ENCODE measurements at regions not wholly inside any gene's neighbourhood (a gene's known extent, or its start where the extent isn't known, plus 50 kb on each side); places are given as distances from the start of the nearest gene placed in this dataset.

DNA sequence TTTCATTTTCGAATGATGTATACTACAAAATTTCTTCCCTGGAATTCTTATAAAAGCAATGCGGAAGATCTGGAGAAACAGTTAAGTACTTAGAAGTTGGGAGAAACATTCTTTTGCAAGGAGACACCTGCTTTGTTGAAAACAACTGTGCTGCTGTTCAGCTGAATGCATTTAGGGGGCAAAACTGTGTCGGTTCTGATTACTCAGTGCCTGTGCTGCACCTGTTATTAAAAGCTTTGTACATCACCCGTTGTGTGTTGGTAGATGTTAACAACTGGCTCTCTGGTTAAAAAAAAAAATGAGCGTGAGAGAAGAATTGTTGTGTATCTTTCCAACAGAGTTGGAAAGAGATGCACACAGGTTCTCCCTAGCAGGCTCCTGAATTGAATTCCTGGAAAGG is 184.1 kb upstream of the HHIP start:
- FAIRE-seq, result no peak
- DNase-seq (ENCODE audit: insufficient read length, low spot score), result no peak

DNA sequence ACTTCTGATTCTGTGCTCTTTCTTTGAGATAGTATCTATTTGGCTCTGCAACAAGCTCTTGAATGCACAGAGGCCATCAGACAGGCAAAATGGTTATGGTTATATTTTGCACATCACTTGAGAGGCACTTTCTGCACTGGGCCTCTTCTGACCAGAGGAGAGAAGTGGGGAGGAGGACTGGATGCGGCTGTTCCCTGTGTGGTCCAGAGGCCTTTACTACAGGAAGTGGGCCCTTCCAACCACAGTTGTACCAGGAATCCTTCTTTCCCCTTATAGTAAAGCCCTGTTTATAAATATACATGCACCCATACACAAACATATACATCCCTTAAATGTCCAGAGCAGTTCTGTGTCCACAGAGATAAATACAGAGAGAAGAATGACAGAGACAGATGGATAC is 182.7 kb upstream of the HHIP start:
- FAIRE-seq, result no peak

DNA sequence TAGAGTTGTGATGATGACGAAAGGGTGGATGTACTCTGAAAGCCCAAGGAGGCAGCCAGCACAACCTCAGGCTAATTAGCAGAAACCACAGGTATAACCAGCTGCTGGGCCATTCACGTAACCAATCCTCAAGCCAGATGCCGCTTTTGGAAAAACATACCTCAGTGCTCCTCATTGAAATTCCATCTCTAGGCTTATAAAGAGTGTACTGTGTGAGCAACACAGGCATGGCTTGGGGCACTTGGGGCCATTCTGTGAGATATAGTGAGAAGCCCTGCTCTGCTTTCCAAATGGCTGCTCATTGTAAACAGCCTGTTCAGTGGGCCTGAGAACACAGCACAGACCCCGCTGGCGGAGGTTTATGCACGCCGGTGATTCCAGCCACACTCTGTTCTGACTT is 182.1 kb upstream of the HHIP start:
- FAIRE-seq, result no peak
- DNase-seq (ENCODE audit: insufficient read length, low spot score), result no peak

More for the DNA sequence above, 182.7 kb upstream of the HHIP start:
- no peak for DNase-seq (ENCODE audit: insufficient read length, low spot score)

DNA sequence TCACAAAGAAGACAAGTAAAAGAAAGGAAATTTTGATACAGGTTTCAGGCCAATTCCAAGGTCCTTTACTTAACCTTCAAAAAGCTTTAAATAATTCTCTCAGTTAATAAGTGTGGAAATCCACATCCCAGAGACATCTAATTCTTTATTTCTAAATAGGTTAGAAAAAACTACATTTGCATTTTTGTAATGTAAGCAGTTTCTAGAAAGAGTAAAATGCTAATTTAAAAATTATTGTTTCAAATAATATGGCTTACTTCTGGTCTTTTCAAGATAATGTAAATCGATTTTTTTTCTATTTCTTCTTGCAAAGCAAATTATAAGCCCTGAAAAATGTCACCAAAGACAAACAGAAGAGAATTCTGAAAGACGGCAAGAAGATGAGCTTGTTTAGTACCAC is 180.4 kb upstream of the HHIP start:
- FAIRE-seq (no peak), DNase-seq (ENCODE audit: insufficient read length, low spot score) (no peak)

DNA sequence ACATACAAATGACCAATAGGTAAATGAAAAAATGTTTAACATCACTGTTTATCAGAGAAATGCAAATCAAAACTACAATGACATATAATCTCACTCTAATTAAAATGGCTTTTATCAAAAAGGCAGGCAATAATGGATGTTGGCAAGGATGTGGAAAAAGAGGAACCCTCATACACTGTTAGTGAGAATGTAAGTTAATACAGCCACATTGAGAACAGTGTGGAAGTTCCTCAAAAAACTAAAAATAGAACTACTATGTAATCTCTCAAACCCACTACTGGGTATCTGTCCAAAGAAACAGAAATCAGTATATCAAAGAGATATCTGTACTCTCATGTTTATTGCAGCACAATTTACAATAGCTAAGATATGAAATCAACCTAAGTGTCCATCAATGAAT is 165.9 kb upstream of the HHIP start:
- no peak for DNase-seq (ENCODE audit: insufficient read length, low spot score)
- no peak for FAIRE-seq

DNA sequence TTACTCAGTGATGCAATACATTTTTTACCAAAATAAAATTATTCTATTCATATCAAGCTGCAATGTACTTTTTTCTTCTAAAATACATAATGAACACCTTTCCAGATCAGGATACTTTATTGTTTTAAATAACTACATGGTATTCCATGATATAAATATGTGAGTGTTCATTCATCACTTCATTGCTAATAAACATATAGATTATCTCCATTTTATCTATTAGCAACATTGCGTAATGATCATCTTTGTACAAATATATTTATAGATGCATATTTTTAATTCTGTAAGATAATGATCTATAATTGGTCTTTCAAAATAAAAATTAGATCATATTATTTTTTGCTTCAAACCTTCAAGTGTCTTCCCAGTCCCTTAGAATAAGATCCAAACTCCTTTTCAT is 156.1 kb upstream of the HHIP start:
- DNase-seq (ENCODE audit: insufficient read length, low spot score) (no peak), FAIRE-seq (no peak)

DNA sequence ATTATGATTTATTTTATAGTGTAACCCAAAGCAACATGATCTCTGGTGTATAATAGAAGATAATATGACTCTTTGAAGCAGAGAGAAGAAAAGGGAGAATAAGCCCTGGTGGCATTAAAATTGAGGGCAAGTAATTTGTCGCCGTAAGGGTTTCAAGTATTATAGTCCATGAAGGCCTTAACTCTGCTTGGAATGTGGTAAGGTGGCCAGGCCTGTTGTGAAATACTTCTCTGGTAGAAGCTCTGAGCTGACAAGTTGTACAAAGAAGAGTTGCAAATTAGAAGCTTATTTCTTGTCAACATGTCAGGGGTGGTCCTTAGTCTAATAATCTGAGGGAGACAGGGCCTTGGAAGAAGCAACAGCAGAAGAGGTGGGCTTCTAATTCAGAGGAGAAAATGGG is 151.7 kb upstream of the HHIP start:
- FAIRE-seq, result no peak

DNA sequence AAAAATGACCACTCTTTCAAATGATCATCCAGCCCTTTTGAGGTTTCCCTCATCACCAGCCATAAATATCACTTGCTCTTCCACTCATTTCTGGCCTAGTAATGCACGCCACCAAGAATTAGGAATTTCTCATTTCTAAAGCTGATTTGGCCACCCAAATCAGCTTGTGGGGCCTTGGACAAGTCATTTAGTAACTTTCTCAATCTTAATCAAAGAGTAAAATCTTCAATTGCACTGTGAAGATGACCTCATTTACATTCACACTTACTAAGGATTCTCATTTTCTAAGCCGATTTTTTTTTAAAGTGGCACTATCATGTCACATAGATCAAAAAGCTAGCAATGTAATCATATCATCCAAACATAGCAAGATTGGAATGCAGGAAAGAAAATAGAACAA is 150.0 kb upstream of the HHIP start:
- FAIRE-seq (no peak), DNase-seq (ENCODE audit: insufficient read length, low spot score) (no peak)

More for the DNA sequence above, 151.7 kb upstream of the HHIP start:
- no peak for DNase-seq (ENCODE audit: insufficient read length, low spot score)

DNA sequence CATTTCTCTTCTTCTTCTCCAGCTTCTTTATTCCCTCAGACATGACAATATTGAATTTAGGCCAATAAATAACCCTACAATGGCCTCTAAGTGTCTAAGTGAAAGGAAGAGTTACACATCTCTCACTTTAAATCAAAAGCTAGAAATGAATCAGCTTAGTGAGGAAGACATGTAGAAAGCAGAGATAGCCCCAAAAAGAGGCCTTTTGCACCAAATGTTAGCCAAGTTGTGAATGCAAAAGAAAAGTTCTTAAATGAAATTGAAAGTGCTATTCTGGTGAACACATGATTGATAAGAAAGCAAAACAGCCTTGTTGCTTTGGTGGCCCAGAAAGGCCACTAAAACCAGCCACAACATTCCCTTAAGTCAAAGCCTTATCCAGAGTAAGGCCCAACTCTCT is 146.2 kb upstream of the HHIP start:
- FAIRE-seq, result peak; percentile 70

DNA sequence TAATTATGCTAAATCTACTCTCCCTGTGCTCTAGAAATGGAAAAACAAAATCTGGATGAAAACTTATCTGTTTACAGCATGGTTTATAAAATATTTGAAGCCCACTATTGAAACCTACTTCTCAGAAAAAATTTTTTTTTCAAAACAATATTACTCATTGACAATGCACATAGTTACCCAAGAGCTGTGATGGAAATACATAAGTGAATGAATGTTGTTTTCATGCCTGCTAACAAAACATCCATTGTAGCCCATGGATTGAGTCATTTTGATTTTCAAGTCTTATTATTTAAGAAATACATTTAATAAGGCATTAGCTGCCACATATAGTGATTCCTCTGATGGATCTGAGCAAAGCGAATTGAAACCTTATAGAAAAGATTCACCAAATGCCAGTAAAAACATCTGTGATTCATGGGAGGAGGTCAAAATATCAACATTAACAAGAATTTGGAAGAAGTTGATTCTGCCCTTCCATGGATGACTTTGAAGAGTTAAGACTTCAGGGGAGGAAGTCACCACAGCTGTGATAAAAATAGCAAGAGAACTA is 144.7 kb upstream of the HHIP start:
- DNase-seq (ENCODE audit: insufficient read length, low spot score) (no peak), FAIRE-seq (no peak)

More for the DNA sequence above, 146.2 kb upstream of the HHIP start:
- no peak for DNase-seq (ENCODE audit: insufficient read length, low spot score)

DNA sequence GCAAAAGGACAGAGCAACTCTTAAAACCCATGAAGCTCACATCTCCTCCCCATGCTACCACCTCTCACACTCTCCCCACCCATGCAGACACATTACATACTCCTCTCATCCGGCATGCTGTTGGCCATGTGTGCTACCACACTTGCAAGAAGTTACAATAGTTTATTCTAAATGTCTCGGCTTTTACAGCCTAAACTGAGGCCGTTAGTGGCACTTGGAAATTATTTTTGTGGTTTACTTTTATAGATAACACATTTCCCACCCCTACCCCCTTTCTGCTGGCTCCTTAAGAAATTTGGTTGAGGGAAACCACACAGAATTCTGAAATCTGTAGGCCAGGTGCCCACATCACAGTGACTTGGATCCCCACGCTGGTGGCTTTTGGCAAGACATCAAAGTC is 141.1 kb upstream of the HHIP start:
- FAIRE-seq (no peak), DNase-seq (ENCODE audit: insufficient read length, low spot score) (no peak)

DNA sequence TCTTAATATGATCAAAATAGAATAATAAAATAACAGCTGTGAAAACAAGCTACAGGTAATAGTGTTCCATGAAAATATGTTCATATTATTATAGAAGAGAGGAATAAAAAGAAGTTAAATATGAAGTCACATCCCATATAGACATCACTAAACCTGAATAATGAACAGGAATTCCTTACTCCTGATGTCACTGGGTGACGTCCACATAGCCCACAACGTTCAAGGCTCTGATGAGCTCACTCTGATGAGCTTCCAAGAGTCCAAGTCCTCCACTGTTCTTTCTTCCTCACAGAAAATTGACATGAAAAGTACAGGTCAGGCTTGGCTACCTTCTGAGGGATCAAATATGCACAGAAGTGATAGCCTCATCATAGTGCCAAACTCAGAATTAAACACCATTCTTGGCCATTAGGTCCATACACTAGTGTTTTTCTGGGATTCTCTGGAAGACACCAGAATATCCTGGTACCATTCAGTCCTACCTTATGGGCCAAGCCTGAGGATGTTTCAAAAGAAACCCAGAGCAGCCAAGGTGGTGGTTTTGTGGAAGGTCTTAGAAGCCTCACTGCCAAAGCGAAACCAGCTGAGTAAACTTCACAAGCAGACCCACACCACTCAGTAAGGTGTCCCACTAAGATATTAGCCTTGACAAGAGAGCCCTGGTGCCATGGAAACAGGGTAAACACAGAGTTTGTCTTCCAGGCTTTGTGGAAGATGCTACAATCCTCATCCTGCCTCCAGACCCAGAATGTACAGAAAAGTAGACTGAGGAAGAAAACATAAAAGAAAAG is 138.4 kb upstream of the HHIP start:
- FAIRE-seq (no peak), DNase-seq (ENCODE audit: insufficient read length, low spot score) (no peak)

DNA sequence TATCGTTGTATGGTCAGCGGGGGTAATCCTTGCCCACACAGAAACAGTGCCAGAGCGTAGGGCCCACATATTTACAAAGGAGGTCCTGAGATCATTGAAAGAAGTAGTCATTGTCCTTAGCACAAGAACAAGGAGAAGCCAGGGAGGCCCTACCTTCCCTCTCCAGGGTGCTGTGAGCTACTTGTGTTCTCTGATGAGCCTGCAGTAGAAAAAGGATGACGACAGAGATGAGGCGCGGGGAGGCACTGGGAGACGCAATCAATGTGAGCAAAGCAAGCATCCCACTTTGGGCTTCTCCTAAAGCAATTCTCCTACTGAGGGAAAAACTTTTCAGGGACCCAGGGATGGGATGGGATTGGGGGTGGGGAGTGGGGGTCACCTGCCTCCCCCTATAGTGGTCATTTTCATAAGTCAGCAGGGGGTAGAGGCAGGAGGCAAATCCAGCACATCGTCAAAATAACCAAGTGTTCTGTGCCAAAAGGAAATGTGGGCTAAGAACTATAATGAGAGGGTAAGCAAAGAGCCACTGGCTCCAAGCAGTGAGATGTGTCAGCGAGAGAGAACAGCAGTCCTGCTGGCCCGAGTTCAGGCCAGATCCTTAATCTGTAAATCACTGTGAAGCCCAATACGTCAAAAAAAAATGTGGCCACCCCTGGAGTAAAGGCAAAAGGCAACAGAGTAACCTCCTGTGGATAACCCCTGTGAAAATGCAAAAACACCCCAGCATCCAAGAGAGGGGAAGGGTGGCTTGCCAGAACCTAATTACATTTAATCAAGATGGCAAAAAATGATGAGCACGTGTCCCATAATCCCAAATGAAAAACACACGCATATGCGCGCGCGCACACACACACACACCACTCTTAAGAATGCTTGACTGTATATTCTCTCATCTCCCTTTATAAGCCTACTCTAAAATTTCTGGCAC is 136.6 kb upstream of the HHIP start:
- FAIRE-seq (no peak), DNase-seq (ENCODE audit: insufficient read length, low spot score) (no peak)

DNA sequence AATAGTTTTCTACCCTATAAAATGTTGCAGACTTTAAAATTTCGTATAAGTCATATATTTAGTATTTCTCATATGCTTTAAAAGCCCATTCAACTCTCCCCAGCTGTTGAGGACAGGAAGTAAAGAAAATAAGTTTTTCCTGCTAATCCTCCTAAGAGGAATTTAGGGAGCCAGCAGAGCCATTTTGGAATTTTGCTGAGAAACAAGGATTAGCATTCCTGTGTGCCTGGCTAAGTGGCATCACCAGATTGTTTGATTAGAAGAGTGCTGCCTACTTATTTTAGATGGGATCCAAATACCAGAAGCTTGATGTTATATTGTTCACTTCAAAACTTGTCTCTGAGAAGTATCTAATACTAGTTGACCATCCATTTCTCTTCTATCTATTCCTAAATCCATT is 131.2 kb upstream of the HHIP start:
- FAIRE-seq (no peak), DNase-seq (ENCODE audit: insufficient read length, low spot score) (no peak)

DNA sequence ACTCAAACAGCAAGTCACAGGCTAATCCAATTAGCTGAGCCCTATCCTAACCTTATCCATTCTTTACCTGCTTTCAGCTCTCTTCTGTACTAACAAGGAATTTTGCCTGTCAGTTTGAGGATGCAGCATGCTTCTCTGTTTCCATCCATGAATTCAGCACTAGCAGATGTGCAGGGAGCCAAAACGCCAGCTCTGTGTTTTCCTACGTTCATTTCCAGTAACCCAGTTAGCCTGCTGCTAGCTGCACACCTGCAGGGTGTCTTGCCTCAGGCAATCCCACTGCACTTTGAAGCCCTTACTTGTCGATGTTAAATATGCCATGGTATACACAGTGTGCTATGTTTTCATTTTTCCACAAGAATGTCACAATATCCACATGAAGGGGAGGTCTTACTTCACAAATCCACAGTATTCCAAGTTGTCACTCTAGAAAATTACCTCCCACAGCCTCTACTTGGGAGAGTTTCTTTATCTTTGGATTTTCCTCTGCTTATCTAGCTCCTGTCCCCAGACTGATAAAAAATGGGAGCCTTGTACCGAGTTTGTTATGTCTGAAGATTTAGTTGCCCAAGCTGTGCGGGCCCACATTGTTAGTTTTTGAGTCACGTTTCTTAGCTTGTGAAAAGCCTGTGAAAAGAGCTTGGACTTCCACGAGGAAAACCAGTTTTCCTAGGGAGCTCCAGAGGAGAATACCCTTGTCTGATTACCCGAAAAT is 127.6 kb upstream of the HHIP start:
- DNase-seq (ENCODE audit: insufficient read length, low spot score), result no peak
- FAIRE-seq, result no peak

DNA sequence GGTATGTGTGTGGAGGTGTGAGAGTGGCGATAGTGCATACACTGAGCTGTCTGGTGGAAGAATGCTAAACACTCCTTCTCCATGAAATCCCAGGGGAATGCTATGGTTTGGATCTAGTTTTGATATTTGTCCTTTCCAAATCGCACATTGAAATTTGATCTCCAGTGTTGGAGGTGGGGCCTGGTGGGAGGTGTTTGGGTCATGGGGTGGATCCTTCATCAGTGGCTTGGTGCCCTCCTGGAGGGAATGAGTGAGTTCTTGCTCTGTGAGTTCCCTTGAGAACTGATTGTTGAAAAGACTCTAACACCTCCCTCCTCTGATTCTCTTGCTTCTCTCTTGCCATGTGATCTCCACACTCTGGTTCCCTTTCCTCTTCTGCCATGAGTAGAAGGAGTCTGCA is 114.1 kb upstream of the HHIP start:
- DNase-seq (ENCODE audit: insufficient read length, low spot score) (no peak), FAIRE-seq (no peak)

DNA sequence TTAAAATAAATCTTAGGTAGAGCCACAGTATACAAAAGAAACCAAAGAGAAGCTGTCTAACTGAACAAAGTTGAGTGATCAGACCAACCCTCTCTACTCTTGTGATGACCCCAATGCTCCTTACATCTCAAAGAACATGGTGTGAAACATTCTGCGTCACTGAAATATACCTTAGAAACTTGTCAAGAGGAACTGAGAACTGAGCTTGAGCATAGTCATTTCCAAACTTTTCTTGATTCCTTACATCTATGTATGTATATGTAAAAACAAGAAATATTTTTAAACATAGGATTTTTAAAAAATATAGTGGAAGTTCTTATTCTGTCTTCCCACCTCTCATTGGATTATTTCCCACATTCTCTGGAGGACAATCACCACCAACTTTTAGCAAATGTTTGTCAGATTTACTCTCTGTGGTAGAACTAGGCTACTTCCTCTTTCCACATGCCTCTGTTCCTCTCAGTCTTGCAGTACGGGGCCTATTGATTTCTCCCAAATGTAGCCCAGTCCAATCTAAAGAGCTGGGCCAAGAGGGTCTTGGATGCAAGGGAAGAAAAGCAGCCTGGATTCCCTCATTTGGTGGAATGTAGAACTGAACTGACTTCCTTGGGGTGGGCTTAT is 98.2 kb upstream of the HHIP start:
- FAIRE-seq (peak; percentile 69), DNase-seq (ENCODE audit: insufficient read length, low spot score) (peak; percentile 32)

DNA sequence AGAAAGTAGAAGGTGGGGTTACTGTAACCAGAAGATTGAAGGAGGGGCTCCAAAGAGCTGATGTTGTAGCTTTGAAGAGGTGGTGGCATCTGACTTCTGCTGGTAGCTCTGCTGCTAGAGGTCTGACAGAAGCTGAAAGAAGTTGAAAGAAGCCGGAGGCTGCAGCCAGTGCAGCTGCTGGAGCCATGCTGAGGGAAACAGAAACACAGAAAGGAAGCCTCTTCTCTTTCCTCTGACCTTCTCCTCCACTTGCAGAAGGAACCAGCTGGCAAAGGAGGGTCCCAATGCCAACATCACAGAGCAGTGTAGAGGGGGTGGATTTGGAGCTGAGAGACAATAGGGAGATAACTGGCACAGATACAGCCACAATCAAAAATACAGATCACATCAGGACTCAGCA is 89.3 kb upstream of the HHIP start:
- no peak for FAIRE-seq
- DNase-seq (ENCODE audit: insufficient read length, low spot score), result no peak

DNA sequence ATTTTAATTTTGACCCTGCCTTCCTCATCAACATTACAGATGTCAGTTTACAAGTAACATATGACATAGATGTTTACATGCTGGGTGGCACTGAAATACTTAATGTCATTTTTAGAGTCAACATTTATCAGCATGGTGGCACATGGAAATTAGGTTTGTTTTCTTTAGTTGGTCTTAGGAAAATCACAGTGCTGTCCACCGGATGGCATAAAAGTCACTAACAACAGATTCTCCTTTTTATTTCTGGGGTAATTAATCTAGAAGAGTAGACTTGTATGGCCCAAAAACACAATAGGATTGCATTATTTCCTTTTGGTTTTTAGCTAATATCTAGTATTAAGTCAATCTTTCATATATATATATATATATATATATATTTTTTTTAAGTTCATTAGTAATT is 88.6 kb upstream of the HHIP start:
- FAIRE-seq (no peak), DNase-seq (ENCODE audit: insufficient read length, low spot score) (no peak)

DNA sequence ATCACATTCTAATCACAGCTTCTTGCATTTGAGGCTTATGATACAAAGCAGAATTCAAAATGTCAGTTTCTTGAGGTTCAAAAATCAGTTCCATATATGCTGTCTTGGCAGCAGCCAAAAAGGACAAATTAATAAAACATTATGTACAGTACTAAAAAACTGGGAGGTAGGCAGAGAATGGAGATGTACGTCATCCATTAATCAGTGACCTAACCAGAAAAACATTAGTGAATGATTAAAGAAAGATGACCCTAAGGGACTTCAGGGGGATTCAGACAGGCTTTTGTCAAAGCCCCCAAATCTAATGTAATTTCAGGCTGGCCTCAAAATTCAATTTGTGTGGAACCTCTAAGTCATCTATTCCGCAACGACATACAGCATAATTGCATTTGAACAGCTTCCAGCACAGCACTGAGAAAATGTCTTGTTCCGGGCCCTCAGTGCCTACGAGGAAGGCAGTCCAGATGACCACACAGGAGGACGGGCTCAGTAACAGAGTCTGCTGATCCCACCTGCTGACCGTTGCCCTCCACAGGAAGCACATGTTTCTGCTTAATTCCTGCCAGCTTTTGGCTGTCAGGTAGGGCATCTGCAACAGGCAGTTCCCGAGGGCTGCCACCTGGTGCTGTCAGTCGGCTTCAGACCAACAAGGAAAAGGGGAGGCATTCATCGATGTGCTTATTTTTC is 83.8 kb upstream of the HHIP start:
- FAIRE-seq (peak; percentile 56), DNase-seq (ENCODE audit: insufficient read length, low spot score) (no peak)

Data from GM19239 (cell line).